Skin epidermis (tissue), 12 donors: ENCODE measurements at regions not wholly inside any gene's neighbourhood (a gene's known extent, or its start where the extent isn't known, plus 50 kb on each side); places are given as distances from the start of the nearest gene placed in this dataset.

Source experiments
- H3K27ac ChIP-seq, 21 experiments: fragments of 200-600 bp; sonication (generic) in 11 of 21; one replicate each; pipeline ENCODE4 v1.5.0; 2020; ENCODE audit warnings: mild to moderate bottlenecking in 3 of 21, inconsistent platforms in 2 of 21, moderate library complexity in 2 of 21
- H3K4me3 ChIP-seq, 7 experiments: fragments of 200-600 bp; sonication (generic) in 2 of 7; one replicate each; pipeline ENCODE4 v1.5.0; 2020; ENCODE audit warnings: inconsistent platforms in 2 of 7, mild to moderate bottlenecking in 2 of 7, moderate library complexity in 1 of 7

DNA sequence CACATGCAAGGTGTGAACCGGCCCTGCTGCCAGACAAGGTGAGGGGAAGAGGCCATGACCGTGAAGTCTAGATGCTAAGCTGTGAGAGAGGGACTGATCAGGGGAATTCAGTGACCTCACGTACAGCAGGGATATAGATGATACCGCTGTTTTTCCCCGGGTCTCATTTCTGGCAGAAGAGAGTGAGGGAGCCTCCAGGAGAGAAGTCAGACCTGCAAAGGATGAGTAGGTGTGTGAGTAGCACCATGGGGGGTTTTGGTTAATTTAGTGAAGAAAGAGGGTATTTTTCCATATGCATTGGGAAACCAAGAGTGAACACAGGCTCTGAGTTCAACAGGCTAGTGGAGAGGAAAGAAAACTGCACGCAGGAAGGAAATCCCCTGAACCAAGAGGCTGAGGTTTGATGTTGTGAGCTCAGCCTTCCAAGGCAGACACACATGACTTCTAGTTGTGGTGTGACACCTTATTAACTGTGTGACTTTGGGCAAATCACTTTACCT, 127.6 kb upstream of the GATB start:
- peak overlapping the region in 1 of 21 experiments; percentile 1 for H3K27ac ChIP-seq

GRCh38 chr4:151887816-151888180, 127.0 kb upstream of the GATB start:
- Histone ChIP-seq H3K4me3 (no peak overlapping the region), H3K27ac (peak overlapping the region in 1 of 21 experiments; percentile 1)

More for the DNA sequence above, 127.6 kb upstream of the GATB start:
- H3K4me3 ChIP-seq: no peak overlapping the region

GRCh38 chr4:151887031-151887815, 126.4 kb upstream of the GATB start:
- H3K27ac ChIP-seq: no peak overlapping the region
- no peak overlapping the region for H3K4me3 ChIP-seq

DNA sequence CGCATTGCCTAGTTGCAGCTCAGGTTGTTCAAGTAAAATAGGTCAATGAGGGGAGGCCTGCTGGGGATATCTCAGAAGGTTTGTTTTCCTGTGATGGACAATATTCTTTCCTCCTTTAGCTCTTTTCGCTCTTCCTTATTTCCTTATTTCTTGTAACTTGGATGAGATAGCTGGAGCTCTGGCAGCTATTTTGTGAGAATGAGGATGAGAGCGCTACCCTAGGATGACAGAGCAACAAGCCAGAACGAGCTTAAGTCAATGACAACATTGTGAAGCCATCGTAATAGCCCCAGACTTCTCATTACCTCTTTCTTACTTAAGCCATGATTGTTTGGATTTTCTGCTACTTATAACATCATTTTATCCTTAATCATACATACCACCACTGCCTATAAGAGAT, 124.3 kb upstream of the GATB start:
- Histone ChIP-seq H3K27ac (no peak overlapping the region), H3K4me3 (no peak overlapping the region)

- no peak overlapping the region for H3K27ac ChIP-seq
- H3K4me3 ChIP-seq: no peak overlapping the region
These were observed 122.9 kb upstream of the GATB start for GRCh38 chr4:151883747-151884146.

- H3K4me3 ChIP-seq: no peak overlapping the region
- H3K27ac ChIP-seq: no peak overlapping the region
These were observed 121.4 kb upstream of the GATB start for GRCh38 chr4:151882072-151882803.

DNA sequence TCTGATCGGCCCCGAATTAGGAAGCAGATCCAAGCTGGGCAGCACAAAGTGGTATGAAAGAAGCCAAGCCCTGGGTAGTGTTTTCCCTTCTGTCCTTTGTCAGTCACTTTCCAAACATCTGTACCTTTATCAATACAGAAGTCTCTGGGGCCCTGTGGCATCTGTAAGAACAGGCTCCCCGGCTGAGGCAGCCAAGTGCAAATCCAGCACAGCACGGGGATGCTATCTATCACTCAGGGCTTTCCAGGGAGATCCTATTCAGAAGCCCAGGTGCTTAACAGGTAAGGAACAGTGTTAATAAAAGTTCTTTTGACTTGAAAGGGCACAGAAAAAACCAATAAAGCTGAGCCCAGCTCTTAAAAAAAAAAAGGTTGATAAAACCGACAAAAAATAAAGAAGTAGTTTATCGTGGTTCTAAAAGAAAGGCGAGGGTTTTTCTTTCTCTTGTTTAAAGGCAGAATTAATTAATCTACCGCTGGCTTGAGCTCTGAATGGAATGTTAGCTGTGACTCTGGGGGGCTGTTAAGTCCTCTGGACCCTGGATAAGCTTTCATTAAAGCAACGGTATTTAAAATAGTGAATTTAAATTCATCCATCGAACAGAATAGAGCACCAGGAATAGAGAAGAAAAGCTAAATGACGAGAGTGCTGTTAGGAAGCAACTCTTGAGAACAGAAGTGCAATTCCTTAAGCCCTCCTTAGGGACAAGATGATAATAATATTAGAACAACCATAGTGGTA, 119.1 kb upstream of the GATB start:
- H3K4me3 ChIP-seq: no peak overlapping the region
- H3K27ac ChIP-seq: no peak overlapping the region

GRCh38 chr4:151876381-151876988, 115.7 kb upstream of the GATB start:
- Histone ChIP-seq H3K4me3 (no peak overlapping the region), H3K27ac (no peak overlapping the region)

DNA sequence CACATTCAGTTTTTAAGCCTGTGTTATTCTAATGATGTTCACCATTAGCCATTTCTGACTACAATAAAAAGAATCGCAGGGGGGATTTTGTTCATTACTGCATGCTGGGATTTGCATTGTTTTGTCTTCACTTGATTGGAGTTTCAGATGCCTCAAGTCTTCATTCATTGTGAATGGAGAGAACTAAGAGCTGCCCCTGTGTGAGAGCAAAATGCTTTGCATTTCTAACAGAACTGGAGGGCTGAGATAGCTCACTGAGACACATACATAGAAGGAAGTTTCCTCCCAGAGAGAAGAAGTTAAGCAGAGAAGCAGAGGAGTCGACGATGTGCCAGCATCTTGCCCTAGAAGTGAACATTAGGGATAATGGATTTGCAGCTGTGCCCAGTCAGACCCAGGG, 113.5 kb upstream of the GATB start:
- no peak overlapping the region for H3K27ac ChIP-seq

DNA sequence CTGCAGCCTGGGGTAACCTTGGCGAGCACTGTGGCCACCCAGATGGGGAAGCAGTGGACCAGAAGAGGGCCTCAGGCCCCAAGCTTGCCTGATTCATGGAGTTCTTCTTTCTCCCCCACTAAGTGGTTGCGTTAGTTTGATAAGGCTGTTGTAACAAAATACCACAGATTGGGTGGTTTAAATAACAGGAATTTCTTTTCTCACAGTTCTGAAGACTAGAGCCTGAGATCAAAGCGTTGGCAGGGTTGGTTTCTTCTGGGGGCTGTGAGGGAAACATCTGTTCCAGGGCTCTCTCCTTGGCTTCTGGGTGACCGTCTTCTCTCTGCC, 105.7 kb upstream of the GATB start:
- Histone ChIP-seq H3K4me3 (no peak overlapping the region), H3K27ac (peak overlapping the region in 1 of 21 experiments; percentile 39)

More for the DNA sequence above, 113.5 kb upstream of the GATB start:
- H3K4me3 ChIP-seq: no peak overlapping the region

DNA sequence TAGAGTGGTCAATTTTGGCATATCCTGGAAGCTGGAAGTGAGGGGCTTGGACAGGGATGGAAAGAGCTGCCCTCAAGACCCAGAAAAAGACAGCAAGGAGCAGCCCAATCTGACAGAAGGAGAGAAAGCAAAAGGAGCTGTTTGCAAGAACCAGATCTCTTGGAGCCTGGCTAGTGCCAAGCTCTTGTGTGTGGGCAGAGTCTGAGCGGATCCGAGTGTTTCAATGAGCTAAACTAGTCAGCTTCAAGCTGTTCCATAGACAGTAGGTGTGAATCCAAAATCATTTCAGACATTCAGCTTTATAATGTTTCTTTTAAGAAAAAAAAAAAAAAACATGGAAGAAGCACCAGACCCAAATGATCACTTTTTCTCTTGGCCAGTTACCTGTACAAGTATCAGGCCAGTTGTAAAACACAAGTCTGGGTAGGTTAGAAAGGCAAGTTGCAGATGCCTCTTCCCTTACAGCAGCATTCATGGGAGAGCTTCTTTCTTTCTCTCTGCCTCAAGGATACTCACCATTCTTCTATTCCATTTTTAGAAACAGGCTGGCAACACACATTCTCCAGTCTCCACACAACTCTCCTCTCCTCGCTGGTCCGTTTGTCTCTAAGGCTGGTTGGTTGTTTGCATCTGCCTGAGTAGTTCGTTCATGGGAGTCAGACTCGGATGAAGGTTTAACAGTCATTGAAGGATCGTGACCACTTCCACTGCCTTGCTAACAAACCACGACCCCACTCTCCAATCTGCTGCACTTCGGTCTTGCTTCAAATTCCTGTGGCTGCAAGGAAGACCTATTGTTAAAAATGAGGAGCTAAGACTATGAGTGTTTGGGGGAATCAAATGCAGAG, 105.2 kb upstream of the GATB start:
- Histone ChIP-seq H3K4me3 (no peak overlapping the region), H3K27ac (peak overlapping the region in 7 of 21 experiments; percentile 0 to 70 (median 36))

- H3K27ac ChIP-seq: peak overlapping the region in 4 of 21 experiments; percentile 0 to 46 (median 26)
These were observed 104.5 kb upstream of the GATB start for GRCh38 chr4:151865312-151865711.

GRCh38 chr4:151864068-151864467, 103.3 kb upstream of the GATB start:
- no peak overlapping the region for H3K4me3 ChIP-seq
- H3K27ac ChIP-seq: no peak overlapping the region

More at GRCh38 chr4:151865312-151865711, 104.5 kb upstream of the GATB start:
- H3K4me3 ChIP-seq: no peak overlapping the region

DNA sequence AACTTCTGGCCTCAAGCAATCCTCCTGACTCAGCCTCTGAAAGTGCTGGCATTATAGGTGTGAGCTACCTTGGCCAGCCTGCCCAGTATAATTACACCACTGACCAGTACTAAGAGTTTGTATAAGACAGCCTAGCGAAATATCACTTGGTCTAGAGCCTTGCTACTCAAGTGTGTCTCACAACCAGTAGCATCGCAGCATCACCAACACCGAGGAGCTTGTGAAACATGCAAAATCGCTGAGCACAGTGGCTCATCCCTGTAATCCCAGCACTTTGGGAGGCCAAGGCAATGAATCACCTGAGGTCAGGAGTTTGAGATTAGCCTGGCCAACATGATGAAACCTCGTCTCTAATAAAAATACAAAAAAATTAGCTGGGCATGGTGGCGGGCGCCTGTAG, 102.0 kb upstream of the GATB start:
- Histone ChIP-seq H3K4me3 (no peak overlapping the region), H3K27ac (no peak overlapping the region)

- Histone ChIP-seq H3K4me3 (no peak overlapping the region), H3K27ac (no peak overlapping the region)
These were observed 99.8 kb upstream of the GATB start for GRCh38 chr4:151860561-151861093.

DNA sequence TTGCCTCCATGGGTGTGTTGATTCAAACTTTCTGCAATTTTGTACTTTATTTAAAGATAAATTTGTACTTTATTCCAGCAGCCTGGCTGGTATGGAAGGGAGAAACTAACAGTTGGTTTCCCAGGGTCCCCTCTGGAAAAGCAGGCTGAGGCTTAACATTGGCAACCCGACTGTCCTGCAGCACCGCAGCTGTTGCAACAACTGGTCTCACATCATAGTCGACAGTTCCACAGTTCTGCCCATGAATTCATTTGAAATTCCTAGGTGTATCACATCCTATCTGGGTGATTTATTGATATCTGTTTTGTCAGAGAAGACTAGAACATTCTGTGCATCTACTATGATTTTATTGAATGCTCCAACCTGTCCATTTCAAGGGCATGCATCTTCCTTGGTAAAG, 98.8 kb upstream of the GATB start:
- no peak overlapping the region for H3K4me3 ChIP-seq
- H3K27ac ChIP-seq: no peak overlapping the region

DNA sequence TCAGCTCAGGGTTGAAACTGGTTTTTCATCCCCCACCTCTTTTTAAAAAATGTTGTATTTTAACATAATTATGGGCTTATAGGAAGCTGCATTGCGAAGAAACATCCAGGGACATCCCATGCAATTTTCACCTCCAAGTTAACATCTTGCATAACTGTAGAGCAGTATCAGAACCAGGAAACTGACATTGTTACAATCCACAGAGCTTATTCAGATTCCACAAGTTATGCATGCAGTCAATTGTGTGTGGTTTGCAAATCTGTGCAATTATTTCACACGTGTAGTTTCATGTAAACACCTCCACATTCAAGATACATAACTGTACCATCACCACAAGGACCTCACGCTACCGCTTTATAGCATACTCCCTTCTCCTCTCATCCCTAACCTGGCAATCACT, 97.5 kb upstream of the GATB start:
- Histone ChIP-seq H3K27ac (no peak overlapping the region), H3K4me3 (no peak overlapping the region)

DNA sequence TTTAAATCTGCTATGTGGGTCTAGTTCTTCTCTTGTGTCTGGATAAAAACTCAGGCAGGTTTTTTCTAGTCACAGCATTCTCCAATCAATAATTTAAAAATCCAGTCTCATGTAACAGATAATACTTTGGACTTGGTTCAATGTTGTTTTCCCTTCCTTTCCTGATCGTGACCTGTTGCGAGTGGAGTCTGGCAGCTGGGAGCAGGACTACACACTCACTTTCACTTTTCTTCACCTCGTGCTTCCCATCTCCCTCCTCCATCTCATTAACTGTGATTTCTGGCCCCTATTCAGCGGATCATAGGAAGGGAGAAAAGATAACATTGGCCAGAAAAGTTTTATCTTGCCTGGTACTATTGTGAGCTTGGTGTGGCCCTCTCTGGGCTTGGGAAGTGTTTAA, 96.6 kb upstream of the GATB start:
- Histone ChIP-seq H3K4me3 (no peak overlapping the region), H3K27ac (no peak overlapping the region)

DNA sequence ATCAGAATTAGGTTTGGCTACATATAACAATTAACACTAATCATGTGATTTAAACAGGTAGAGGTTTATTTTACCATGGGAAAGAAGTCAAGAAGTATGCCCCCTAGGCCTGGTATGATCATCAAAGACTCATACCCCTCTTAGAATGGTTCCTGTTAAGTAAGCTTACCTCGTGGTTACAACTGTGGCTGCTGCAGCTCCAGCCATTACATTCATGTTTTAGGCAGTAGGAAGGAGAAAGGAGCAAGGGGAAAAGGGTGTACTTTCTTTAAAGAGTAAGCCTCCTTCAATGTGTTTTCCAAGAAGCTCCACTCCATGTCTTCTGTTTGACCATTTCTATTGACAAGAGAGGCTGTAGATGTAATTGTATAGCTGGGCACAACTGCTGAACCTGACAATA, 94.9 kb upstream of the GATB start:
- Histone ChIP-seq H3K27ac (no peak overlapping the region), H3K4me3 (no peak overlapping the region)
